ENCODE measurements at regions not wholly inside any gene's neighbourhood (a gene's known extent, or its start where the extent isn't known, plus 50 kb on each side); places are given as distances from the start of the nearest gene placed in this dataset.

GRCh38 chr3:115388811-115389210, 234.5 kb upstream of the GAP43 start:
- H3K4me1 ChIP-seq, result no peaks in the 10 kb centered on the region
- no peaks in the 10 kb centered on the region for H3K27me3 ChIP-seq (replicated peaks in 1 of 7)
- no peak for DNase-seq
- H3K36me3 ChIP-seq, result no peaks in the 10 kb centered on the region
- intact Hi-C loops (cut with DNase I; ENCODE audit: low total_unique reads), result no loop called here
- no peak overlapping the region for H3K27ac ChIP-seq
- TF ChIP-seq POLR2AphosphoS5 (IDR thresholded peaks at IDR 0.05), result no peak
- no peak for TF ChIP-seq POLR2A (IDR thresholded peaks at IDR 0.05)
- no peak for TF ChIP-seq CTCF (IDR thresholded peaks at IDR 0.05 in 8 of 11, conservative IDR thresholded peaks at IDR 0.05 in 3 of 11)
- no peaks in the 10 kb centered on the region for H3K9me3 ChIP-seq
- WGBS, 5 donors, result 69 to 78% (median 76%) methylated on average over 3 of the region's 3 CpGs
- H3K4me3 ChIP-seq, result no peak overlapping the region

- intact Hi-C loops (cut with DNase I; ENCODE audit: low total_unique reads), result no loop called here
- no peak for TF ChIP-seq POLR2AphosphoS5 (IDR thresholded peaks at IDR 0.05)
- TF ChIP-seq POLR2A (IDR thresholded peaks at IDR 0.05), result no peak
- TF ChIP-seq CTCF (IDR thresholded peaks at IDR 0.05 in 8 of 11, conservative IDR thresholded peaks at IDR 0.05 in 3 of 11), result no peak
- no peaks in the 10 kb centered on the region for H3K4me1 ChIP-seq
- H3K27me3 ChIP-seq (replicated peaks in 1 of 7), result no peaks in the 10 kb centered on the region
- H3K9me3 ChIP-seq, result no peaks in the 10 kb centered on the region
- no peak overlapping the region for H3K4me3 ChIP-seq
- 91 to 98% (median 97%) methylated on average over 1 of the region's 1 CpG for WGBS, 5 donors
- H3K36me3 ChIP-seq, result no peaks in the 10 kb centered on the region
- no peak overlapping the region for H3K27ac ChIP-seq
- DNase-seq, result no peak
These were observed 226.5 kb upstream of the GAP43 start for GRCh38 chr3:115396801-115397200.

GRCh38 chr3:115397433-115397832, 225.9 kb upstream of the GAP43 start:
- 72 to 98% (median 87%) methylated on average over 1 of the region's 1 CpG for WGBS, 5 donors
- Histone ChIP-seq H3K4me1 (no peaks in the 10 kb centered on the region), H3K27ac (no peak overlapping the region), H3K27me3 (replicated peaks in 1 of 7) (no peaks in the 10 kb centered on the region), H3K4me3 (no peak overlapping the region), H3K9me3 (no peaks in the 10 kb centered on the region), H3K36me3 (no peaks in the 10 kb centered on the region)
- intact Hi-C loops (cut with DNase I; ENCODE audit: low total_unique reads), result no loop called here
- no peak for DNase-seq
- TF ChIP-seq POLR2A (IDR thresholded peaks at IDR 0.05) (no peak), POLR2AphosphoS5 (IDR thresholded peaks at IDR 0.05) (no peak), CTCF (IDR thresholded peaks at IDR 0.05 in 8 of 11, conservative IDR thresholded peaks at IDR 0.05 in 3 of 11) (no peak)

- intact Hi-C loops (cut with DNase I; ENCODE audit: low total_unique reads), result no loop called here
- no peak overlapping the region for H3K4me3 ChIP-seq
- TF ChIP-seq POLR2A (IDR thresholded peaks at IDR 0.05) (no peak), CTCF (IDR thresholded peaks at IDR 0.05 in 8 of 11, conservative IDR thresholded peaks at IDR 0.05 in 3 of 11) (no peak), POLR2AphosphoS5 (IDR thresholded peaks at IDR 0.05) (no peak)
- no peak overlapping the region for H3K27ac ChIP-seq
- no peak for DNase-seq
- H3K27me3 ChIP-seq (replicated peaks in 1 of 7), result no peaks in the 10 kb centered on the region
- no peaks in the 10 kb centered on the region for H3K9me3 ChIP-seq
- no peaks in the 10 kb centered on the region for H3K4me1 ChIP-seq
- no peaks in the 10 kb centered on the region for H3K36me3 ChIP-seq
- 84 to 98% (median 92%) methylated on average over 3 of the region's 3 CpGs for WGBS, 5 donors
These were observed 224.8 kb upstream of the GAP43 start for GRCh38 chr3:115398506-115398905.

Measured in spleen (tissue), 11 donors.